GM10266 (cell line): ENCODE measurements at regions not wholly inside any gene's neighbourhood (a gene's known extent, or its start where the extent isn't known, plus 50 kb on each side); places are given as distances from the start of the nearest gene placed in this dataset.
"Not testable (repeated sequence)": the region's sequence is repeated elsewhere in the genome, so short reads cannot be mapped to it uniquely, and the experiment has no call there.

Experiments used
- DNase-seq: peaks from one replicate; pipeline ENCODE4 v3.0.0; 2012; ENCODE audit errors: extremely low spot score
- TF ChIP-seq, protein P1 (sequence below): IDR thresholded peaks from 2 replicates; pipeline ENCODE4 v1.5.1; 2012; ENCODE audit warnings: mild to moderate bottlenecking, low read depth; ENCODE audit not compliant: control insufficient read depth, insufficient read depth; ENCODE audit errors: missing control alignments

DNA sequence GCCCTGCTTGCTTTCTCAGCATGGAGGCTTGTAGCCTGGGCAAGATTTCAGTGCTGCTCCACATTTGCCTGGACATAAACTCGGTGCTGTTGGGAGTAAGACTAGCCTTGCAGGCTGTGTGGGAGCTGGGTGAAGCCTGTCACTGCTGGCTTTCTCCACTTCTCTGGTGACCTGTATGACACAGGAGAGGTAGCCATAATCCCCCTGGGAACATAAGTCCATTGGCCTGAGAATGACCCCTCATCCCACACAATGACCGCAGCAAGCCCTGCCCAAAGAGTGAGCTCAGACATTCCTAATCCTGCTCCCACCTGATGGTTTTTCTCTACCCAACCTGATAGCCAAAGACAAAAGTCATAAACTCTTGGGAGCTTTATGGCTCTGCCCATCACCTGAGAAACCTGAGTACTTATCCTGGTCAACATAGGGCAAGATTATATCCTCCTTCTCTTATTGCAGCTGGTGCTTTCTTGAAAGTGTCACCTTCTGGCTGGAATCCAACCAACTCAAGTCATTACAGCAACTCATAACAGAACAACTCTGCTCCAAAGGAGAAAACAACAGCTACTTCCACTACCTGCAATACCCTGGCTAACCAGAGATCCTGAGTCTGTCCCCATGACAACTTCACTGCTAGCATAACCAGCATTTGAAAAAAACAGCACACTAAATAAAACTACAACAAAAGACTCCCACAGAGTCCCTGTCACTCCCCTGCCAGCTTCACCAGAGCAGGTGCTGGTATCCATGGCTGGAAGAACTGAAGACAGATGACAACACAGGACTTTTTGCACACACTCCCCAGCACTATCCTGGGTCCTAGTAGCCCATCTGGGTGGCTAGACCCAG is 834.4 kb upstream of the DDX18 start:
- no peak for DNase-seq
- TF ChIP-seq, protein P1, sequence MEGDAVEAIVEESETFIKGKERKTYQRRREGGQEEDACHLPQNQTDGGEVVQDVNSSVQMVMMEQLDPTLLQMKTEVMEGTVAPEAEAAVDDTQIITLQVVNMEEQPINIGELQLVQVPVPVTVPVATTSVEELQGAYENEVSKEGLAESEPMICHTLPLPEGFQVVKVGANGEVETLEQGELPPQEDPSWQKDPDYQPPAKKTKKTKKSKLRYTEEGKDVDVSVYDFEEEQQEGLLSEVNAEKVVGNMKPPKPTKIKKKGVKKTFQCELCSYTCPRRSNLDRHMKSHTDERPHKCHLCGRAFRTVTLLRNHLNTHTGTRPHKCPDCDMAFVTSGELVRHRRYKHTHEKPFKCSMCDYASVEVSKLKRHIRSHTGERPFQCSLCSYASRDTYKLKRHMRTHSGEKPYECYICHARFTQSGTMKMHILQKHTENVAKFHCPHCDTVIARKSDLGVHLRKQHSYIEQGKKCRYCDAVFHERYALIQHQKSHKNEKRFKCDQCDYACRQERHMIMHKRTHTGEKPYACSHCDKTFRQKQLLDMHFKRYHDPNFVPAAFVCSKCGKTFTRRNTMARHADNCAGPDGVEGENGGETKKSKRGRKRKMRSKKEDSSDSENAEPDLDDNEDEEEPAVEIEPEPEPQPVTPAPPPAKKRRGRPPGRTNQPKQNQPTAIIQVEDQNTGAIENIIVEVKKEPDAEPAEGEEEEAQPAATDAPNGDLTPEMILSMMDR: no peak

GRCh38 chr2:116987447-116987846 is 827.0 kb upstream of the DDX18 start:
- DNase-seq: no peak
- TF ChIP-seq, protein P1: no peak

DNA sequence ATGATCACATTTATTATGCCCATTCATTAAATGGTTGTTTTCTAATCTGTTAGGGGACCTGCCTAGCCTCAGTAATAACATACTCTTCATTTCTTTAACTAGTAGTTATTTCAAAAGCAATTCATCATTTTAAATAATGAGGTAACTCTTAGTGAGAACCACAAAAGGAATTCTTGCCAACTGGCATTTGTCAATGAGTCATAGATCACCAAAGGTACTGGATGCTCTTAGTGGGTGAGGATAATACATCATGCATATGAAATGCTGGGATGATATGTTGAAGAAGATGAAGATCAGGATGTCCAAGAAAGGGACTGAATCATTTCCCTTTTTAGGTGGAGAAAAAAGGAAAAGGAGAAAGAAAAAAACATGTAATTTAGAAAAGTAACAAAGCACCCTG is 826.2 kb upstream of the DDX18 start:
- TF ChIP-seq, protein P1: no peak
- DNase-seq: no peak

GRCh38 chr2:117019357-117019756 is 795.1 kb upstream of the DDX18 start:
- TF ChIP-seq, protein P1: no peak
- no peak for DNase-seq

- no peak for DNase-seq
- TF ChIP-seq, protein P1: no peak
Measured at GRCh38 chr2:117027646-117028045, 786.8 kb upstream of the DDX18 start.

DNA sequence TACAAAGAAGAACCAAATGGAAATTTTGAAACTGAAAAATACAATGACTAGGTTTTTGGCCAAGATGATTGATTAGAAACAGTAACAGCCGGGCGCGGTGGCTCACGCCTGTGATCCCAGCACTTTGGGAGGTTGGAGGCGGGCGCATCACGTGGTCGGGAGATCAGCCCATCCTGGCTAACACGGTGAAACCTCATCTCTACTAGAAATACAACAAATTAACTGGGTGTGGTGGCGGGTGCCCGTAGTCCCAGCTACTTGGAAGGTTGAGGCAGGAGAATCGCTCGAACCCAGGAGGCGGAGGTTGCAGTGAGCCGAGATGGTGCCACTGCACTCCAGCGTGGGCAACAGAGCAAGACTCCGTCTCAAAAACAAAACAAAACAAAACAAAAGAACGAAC is 785.8 kb upstream of the DDX18 start:
- not testable (repeated sequence) for DNase-seq

DNA sequence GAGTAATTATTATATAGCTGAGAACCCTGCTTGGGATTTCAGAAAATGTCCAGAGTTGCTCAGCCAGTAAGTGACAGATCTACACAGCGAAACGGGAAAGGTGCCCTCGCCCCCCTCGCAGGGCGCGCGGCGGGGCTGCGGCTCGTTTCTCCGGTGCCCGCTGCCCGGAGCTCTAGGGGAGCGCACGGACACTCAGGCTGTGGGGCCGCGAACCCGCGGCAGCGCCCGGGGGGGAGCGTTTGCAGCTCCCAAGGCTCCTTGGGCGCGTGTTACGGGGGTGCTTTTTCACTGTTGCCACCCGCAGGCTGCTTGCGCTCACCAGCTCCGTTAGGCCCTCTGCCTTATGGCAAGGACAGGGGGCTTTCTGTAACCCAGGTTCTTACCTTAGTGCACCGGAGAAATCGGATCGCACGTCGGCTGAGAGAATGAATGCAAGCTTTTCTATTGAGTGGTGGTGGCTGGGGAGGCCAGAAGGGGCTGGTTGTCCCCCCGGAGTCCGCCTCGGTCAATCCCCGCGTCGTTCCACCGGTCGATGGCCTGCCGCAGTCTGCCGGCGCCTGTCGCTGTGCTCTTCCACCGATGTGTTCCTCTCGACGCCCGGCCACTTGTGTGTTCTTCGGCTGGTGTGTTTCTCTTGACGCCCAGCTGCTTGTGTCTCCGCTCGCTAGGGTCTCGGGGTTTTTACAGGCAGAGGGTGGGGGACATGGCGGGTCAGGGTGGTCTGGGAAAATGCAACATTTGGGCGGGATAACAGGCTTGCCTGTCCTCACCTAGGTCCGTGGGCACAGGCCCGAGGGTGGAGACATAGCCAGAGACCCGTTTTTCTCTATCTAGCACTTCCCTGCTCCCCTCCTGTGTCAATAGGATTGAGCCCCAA is 758.8 kb upstream of the DDX18 start:
- no peak for DNase-seq
- TF ChIP-seq, protein P1: no peak
